NCI-H510A (cell line): ENCODE measurements at regions not wholly inside any gene's neighbourhood (a gene's known extent, or its start where the extent isn't known, plus 50 kb on each side); places are given as distances from the start of the nearest gene placed in this dataset.

ENCODE experiments used
- DNase-seq: peaks from one replicate; lab custom pipeline; 2025; lab: John Stamatoyannopoulos, UW

DNA sequence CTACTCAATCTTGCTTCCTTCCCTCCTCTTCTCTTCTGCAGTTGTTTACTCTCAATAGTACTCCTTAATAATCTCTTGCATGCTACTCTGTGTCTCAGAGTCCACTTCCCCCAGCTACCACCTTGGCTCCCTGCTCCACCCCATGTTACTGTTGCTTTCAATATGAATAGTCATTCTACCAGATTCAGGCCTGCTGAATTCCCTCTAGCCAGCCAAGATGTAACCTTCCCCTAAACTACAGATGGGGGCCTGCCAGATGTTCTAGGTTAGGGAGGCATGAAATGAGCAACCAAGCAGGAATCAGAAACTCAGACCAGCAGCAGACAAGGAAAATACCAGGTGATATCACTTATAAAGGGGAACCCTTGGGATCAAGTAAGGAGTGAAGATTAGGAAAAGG lies 392.1 kb upstream of the DDHD1 start:
- no peak for DNase-seq

DNA sequence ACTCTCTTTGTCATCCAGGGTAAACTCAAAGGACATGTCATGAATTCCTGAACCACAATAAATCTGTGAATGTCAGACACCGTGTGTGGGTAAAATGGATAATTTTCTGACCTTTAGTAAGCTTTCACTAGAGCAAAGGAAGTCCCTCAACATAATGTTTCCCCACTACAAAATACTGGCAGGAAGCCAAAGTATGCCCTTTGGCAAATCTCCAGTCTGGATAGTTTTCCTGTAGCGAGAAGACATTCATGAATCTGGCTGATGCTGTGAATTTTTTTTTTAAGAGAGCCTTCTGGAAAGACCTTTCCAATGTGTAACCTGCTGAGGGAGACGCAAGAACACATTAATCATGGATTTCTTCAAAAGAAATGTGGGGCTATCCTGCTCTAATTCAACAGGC lies 389.6 kb upstream of the DDHD1 start:
- no peak for DNase-seq

DNA sequence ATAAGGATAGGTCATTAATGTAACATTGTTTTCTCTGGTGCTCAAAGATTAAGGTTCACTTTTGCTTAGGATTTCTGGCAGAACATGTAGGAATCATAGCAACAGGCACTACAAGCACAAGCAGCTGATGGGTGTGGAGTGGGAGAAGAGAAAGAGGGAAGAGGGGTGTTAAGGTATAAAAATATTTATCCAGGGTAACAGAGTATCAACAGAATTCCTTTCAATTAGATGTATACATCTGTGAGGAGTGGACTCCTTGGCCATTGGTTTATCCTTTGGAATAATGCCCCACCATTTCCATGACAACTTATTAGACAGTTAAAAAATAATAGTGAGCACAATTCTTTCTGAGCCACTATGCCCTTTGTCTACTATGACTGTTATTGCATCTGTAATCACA lies 388.3 kb upstream of the DDHD1 start:
- DNase-seq: no peak

DNA sequence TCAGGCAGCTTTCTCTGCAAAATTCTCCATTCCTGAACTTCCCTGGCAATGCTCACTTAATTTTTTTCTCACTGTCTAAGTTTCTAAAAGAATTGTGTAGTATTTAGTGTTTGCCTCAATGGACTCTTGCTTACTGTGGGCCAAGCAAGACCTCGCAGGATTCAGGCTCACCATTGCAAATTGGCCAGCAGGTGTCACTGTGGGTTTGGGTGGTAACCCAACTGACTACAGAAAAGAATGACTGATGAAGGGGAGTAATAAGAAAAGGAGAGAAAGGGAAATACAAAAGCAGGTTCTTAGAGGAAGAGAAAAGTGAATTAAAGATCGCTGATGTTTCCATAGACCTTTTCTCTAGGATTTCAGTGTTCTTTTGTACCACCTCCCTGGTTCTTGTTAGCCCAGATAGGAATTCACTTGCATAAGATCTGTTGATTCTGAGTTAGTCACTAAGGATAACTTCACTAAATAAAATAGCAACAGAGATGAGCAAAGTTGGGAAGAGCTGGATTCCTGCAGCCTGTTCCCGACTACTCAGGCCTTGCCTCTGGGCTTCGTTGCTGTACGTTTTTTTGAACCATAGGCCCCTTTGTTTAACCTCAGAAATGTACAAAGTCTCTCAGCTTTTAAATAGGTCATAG lies 386.5 kb upstream of the DDHD1 start:
- DNase-seq: no peak

DNA sequence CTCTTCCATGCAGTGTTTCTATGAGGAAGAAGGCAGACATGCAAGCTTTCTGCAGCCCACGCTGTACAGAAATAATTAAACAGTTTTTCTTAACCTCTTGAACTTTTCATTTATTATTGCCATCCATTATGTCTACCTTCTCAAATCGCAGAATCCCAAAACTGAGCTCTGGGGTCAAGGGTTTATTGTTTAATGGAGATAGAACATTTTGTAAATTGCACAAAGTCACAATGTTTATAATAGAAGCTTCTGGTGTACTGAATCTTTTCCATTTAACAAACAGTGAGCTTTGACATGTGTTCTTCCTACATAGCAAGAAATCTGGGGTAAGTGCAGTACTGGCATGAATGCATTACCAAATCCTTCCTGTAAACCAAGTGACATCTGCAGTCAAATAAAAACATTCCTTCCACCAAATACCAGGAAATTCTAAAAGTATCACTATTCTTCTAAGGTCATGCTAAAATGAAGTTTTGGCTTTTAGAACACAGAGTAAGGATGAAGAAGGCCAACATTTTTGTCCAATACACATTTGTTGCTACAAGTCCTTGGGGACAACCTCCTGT lies 385.3 kb upstream of the DDHD1 start:
- DNase-seq: no peak

DNA sequence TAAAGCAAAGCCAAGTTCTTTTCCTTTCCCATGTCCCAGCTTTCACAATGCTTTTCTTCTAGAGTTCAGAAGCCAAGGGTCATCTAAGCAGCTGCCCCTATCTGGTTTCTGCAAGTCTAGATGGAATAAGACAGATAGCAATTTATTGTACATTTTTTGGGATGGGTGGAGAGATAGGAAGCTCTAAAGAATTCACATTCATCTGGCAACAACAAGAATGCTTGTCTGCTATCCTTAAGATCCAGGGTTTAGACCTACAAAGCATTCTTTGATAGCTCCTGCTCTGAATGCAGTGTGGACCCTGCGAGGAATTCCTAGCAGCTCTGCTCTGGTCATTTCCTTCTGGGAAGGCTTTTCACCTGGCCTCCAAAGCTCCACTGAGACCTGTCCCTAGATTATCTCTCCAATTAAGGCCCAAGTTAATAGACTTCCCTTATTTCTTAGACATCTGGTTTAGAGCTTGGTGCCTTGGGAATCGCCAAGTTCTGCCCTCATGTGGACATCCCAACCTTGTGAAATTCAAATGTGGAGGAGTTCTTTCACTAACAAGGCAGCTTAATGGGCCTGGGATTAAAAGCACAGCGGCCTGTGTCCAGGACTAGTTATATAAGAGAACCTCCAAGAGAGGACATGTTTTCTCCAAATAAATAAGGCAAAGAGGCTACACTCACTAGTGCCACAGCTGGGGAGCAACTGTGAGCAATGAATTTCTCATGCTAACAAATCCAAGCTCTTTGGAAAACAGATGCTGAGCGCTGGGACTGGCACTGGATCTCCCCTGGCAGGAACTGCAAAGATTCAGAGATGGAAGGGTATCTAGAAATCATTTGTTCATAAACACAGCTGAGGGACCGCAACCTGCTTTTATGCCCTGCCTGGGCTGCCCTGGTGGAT lies 384.5 kb upstream of the DDHD1 start:
- no peak for DNase-seq

DNA sequence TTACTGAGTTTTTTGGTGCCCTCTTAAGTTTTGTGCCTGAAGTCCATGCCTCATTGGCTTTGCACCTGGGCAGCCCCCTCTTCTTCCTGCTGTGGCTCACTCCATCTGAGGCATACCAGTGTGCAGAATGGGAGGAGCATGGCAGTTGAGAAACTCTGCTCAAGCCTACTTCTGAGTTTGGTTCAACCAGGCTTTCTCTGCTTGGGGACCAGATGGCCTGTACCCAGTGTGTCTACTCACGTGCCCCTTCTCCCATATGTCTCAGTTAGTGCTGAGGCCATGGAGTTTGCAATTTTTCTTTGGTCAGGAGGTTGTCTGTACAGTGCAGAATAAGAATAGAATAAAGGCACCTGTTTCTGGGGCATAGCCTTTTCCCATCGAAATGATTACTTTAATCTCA lies 383.3 kb upstream of the DDHD1 start:
- no peak for DNase-seq

DNA sequence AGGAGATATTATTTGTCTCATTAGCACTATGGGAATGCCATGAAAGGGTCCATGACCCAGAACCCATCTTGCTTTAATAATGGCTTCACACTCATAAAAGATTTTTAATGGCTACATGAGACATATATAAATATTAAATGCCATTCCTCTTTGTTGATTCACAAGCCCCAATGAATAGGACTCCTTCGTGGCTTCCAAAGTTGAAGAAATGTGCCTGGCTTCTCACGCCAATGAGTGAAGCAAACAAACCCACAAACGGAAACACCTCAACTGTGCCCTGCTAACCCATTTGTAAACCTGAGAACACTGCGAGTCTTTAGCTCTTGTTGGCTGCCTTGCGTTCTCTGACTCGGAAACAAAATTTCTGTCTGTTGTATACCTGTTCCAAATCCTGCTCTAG lies 381.7 kb upstream of the DDHD1 start:
- DNase-seq: no peak

DNA sequence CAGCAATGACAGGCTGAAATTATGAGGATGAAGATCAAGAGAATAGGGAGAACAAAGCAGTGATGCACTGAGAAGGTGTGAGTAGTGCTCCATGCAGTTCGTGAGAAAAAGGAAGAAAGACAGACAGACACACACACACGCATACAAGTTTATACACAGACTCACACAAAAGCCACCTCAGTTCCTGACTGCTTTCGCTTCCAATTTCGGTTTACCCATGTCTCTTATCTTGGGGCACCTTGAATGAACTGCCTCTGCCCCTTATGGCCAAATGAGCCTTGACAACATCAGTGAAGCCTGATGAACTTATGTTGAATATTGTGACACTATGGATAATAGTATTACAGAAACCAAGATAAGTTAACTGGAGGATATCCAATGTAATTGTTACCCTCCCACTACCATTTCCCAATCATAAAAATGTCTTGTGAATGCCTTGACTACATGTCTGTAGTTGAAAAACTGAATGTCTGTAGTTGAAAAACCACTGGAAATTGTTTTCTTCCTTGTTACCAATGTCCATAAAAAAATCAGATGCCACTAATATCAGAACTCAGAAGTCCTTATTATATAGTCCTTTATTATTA lies 380.4 kb upstream of the DDHD1 start:
- DNase-seq: no peak

DNA sequence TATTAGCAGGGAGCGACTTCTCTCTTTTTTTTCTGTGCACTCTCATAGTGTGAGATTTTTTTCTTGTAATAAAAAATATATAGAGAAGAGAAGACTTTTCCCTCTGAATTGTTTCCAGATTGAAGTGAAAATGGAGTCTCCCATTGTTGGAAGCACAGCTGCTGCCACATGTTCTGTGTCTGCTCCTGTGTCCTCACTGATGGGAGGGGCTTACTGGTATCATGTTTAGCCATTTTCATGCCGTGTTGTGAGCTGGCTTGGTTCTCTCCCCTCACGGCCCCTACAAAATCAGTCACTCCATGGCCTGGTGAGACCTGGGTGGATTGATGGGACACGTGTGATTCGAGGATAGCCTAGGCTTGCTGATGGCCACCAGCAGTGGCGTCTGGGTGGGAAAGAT lies 379.7 kb upstream of the DDHD1 start:
- no peak for DNase-seq

DNA sequence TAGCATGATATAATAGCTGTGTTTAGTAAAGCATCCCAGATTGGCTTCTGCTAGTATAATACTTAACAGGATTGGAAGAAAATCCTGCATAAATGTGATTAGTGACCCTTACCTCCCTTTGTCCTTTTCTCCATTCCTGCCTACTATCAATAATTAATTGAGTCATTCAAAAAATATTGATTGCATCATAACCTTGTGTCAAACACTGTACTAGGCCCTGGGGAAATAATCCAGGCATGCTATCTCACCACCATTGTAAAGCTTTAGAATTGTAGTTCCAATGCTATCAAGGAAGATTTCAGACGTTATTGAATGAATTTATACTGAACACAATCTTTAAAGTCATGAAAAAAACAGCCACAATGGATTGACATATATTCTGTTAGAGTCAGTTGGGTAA lies 378.6 kb upstream of the DDHD1 start:
- DNase-seq: no peak

DNA sequence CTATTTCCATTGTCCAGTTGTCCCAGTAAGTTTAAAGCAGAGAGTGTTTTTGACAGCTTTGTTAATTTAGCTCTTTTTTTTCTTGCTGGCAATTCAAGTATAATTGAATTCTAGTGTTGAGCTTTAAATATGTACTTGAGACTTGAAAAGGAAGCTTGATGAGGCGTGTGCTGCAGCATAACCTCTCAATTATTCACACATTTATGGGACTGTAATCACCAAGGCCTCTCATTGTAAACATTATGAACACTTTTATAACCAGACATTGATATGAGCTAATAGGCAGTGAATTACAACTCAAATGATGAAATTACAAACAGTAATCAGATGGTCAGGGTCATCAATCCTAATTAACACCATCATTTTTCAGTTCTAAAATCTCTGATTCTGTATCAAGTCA lies 378.0 kb upstream of the DDHD1 start:
- DNase-seq: no peak

DNA sequence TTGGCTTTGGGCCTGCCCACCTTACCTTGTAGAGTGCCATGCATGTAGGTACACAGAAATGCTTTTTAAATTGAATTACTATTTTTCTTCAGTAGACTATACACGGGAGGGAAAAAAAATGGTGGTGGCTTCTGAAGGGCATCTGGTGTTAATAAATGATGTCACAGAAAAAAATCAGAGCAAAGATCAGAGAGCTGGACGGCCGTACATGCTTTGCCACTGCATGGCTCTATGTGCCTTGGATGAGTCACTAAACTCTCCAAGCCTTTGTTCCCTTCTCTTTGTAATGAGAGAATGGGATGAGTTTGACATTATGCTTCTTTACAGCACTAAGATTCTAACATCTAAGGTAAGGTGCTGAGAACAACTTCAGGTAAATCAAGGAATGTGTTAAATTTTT lies 376.4 kb upstream of the DDHD1 start:
- no peak for DNase-seq

DNA sequence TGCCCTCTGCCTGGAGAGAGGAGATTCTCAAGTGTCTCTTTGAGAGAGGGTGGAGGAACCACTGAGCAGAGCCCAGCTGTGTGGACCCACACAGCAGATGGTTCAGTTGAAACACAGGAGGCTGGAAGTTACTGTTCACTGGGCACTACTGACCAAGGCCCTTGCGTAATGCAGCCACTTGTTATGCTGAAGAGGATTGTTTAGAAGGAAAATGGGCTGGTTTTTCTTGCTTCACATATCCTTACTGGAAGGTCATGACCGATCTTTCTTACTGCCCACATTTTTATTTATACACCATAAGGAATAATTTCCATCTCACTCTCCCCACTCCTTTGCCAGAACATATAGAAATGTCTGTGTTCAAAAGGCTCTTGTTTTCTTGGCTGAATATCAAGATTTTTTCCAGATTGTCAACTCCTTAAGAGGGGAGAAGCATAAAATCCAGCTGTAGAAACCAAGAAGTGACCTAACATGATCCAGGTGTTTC lies 375.1 kb upstream of the DDHD1 start:
- DNase-seq: no peak

DNA sequence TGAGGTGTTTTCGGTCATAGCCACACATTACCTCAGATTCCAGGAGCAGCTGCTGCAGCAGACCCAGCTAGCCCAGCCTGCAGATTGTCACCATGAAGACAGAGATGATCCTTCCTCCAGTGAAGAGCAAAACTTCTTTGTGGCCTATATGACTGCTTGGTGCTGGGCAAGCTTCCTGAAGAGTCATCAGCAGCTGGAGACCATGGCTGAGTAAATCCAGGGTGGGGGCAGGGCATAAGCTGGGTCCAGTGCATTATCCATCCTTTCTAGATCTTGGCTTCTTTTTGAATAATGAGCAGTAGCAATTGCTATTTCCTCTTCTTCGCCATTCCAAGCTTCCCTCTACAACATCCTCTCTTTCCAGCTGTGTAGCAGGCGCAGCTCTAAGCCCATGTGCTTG lies 373.1 kb upstream of the DDHD1 start:
- DNase-seq: no peak

DNA sequence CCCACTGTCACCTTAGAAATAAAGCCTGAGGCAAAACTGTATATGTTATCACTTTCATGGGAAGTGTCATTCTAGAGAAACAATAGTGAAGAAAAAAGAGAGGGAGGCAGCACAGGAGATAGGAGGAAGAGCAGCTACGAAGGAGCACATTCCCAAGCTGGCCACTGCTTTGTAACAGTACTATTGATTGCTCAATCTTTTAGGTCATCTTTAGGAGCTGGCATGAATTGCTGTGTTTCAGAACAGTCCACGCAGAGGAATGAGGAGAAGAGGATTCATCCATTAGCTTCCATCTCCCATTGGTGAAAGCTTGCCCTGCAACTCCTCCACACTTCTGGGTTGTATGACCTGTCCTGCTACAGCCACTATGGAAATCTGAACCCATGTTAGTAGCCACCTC lies 372.5 kb upstream of the DDHD1 start:
- no peak for DNase-seq

DNA sequence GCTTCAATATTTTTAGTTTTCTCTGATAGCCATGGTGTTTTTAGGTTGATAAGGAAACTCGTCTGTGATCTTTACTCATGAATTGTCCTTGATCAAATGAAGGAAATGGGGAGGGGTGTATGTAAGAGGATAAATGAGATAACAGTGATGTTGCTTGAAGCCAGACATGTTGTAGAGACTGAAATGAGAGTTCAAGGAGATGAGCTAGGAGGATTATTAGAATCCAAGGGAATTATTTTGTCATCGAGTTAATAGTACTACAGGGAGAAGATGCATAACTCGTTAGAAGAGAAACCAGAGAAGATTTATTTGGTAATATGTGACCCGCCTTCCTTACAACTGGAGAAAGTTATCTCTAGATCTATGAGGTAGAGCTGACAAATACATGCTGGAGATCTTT lies 371.3 kb upstream of the DDHD1 start:
- DNase-seq: no peak

DNA sequence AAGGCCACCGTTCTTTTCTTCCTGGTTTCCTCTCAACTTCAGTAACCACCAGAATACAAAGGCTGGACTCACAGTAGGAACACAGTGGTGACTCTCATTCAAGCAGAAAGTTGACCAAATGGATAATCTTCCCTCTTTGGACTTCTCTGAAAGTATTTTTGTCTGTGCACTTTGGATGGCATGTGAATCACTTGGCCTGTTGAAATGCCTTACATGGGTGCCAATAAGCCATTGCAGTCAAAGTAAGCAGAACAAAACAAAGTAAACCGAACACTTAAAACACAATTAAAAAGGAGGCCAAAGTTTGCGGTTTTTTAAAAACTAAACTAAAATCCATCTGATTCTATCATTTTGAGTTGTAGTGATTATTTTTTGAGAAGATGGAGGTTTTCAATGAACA lies 370.1 kb upstream of the DDHD1 start:
- DNase-seq: no peak

DNA sequence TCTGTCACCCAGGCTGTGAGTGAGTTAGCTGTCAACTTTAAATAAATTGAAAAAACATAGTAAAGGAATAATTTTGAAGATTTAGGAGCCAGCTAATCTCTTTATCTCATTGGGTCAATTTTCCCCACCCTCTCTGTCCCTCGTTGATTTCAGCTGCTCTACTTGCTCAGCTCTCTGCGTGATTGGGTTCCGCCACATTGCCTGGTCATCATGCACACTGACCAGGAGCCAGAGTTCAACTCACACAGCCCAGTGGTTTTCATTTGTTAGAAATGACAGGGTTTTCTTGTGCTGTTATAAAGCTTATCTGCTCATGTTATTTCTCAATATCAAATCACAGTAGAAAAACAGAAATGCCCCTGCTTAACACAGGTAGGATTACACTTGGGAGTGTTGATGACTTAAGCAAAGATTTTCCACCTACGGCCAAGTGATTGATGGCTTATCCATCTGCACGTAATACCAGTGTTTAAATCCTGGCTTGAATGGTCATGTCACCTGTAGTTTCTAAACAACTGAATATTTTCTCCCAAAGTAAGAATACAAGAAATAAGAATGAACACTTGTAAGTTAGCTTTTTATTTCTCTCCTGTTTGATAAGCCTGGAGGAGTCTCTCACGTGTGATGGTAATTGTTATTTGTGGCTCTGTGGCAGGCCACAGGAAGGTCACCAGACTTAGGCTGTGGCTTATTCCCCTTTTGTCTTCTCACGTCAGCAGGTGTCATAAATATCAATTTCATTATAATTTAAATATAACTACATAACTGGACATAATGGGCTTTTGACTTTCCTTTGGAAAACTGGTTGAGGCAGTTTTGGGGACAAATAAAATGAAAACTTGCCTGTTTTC lies 367.2 kb upstream of the DDHD1 start:
- no peak for DNase-seq

DNA sequence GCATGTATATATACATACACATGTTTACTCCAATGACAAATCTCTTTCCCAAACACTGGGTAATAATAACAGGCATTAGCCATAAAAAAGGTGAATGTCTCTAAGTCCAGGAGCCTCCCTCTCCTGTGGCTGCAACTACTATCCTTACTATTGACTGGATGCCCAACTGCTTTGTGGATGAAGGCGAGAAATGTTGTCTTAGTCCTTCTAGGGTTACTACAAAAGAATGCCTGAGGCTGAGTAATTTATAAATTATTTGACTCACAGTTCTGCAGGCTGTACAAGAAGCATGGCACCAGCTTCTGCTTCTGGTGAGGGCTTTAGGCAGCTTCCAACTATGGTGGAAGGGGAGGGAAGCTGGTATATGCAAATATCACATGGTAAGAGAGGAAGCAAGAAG lies 366.0 kb upstream of the DDHD1 start:
- no peak for DNase-seq

DNA sequence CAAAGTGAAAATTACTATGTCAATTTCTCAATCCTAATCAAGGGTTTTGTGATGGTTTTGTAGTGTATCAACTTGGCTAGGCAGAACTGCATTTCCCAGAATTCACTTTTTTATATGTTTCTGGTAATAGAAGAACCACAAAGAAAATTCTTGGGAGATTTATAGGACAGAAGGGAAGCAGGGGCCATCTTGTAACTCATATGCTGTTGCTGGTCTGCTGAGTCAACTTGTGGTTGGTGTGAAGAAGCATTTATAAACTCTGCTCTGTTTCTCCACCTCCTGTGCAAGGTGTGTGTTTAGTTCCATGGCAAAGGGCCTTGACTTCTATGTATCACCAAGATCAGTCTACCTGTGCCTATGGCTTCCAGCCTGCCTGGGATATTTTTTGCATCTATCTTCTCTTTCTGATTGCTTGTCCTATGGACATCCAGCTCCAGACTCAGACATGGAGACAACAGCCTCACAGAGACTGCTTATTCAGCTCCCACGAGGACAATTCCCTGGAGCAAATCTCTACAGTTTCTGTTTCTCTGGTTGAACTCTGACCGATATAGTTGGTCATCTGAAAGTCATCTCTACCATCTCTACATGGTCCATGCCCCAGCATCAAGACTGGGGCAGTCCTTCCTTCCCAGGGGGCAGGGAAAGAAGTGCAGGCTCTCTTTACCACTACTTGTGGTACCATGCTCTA lies 364.3 kb upstream of the DDHD1 start:
- no peak for DNase-seq
